NT2/D1 (cell line): ENCODE measurements at regions not wholly inside any gene's neighbourhood (a gene's known extent, or its start where the extent isn't known, plus 50 kb on each side); places are given as distances from the start of the nearest gene placed in this dataset.

Experiments used
- DNase-seq: peaks from one replicate; pipeline ENCODE4 v3.0.0-alpha.2; 2011; ENCODE audit warnings: low read depth, low spot score
- H3K27me3 ChIP-seq: 2 replicates; pipeline ENCODE4 v1.6.0; 2011; ENCODE audit warnings: mild to moderate bottlenecking; ENCODE audit not compliant: insufficient read length, insufficient read depth
- H3K36me3 ChIP-seq: 2 replicates; pipeline ENCODE4 v1.6.1; 2011; ENCODE audit warnings: mild to moderate bottlenecking, low read length, mixed read lengths; ENCODE audit not compliant: insufficient read depth, insufficient read length
- H3K4me1 ChIP-seq: 2 replicates; pipeline ENCODE4 v1.5.1; 2011; ENCODE audit not compliant: insufficient read depth, insufficient read length
- H3K4me3 ChIP-seq: 2 replicates; pipeline ENCODE4 v1.5.1; 2011; ENCODE audit warnings: low read depth; ENCODE audit not compliant: insufficient read length
- H3K9ac ChIP-seq: 2 replicates; pipeline ENCODE4 v1.6.0; 2011; ENCODE audit warnings: low read depth; ENCODE audit not compliant: insufficient read length
- H3K9me3 ChIP-seq: 2 replicates; pipeline ENCODE4 v1.5.1; 2011; ENCODE audit warnings: mild to moderate bottlenecking, low read length; ENCODE audit not compliant: insufficient read depth
- SUZ12 ChIP-seq: IDR thresholded peaks from 2 replicates; pipeline ENCODE4 v1.6.1; 2011; ENCODE audit not compliant: insufficient read length, insufficient read depth; ENCODE audit errors: extremely low read depth
- YY1 ChIP-seq: IDR thresholded peaks from 2 replicates; pipeline ENCODE4 v1.6.1; 2011; ENCODE audit not compliant: insufficient read length, insufficient read depth
- ZNF274 ChIP-seq: IDR thresholded peaks from 2 replicates; pipeline ENCODE4 v1.6.1; 2011; ENCODE audit warnings: mild to moderate bottlenecking, low read depth, low read length

DNA sequence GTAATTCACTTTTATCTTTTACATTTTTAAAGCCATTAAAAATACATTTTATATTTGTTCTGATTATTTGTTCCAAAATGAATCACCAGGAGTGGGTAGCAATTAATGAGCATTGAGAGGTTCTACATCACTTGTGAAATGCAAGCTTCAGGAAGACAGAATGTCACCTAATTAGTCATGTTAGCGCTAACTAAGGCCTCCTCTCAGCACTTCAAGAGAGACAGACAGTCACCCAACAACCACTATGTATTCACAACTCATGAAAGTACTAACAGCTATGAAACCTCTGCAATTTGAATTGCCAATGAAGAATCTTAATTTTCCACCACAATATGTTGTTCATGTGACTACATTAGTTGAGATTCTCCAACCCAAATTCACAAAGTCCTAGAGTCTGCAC is 611.0 kb downstream of the KCNJ3 start:
- no peaks in the 10 kb centered on the region for H3K9me3 ChIP-seq
- no peak for DNase-seq

GRCh38 chr2:155308367-155309009 is 610.0 kb downstream of the KCNJ3 start:
- no peaks in the 10 kb centered on the region for H3K27me3 ChIP-seq
- no peak for DNase-seq
- no peaks in the 10 kb centered on the region for H3K9me3 ChIP-seq
- H3K36me3 ChIP-seq, result no peaks in the 10 kb centered on the region
- no peaks in the 10 kb centered on the region for H3K4me1 ChIP-seq
- no peak overlapping the region for H3K9ac ChIP-seq
- TF ChIP-seq YY1, result no peak
- no peak for TF ChIP-seq SUZ12
- TF ChIP-seq ZNF274, result no peak
- H3K4me3 ChIP-seq, result no peak overlapping the region

More for the DNA sequence above, 611.0 kb downstream of the KCNJ3 start:
- no peaks in the 10 kb centered on the region for H3K27me3 ChIP-seq
- H3K4me1 ChIP-seq, result no peaks in the 10 kb centered on the region
- no peaks in the 10 kb centered on the region for H3K36me3 ChIP-seq
- no peak overlapping the region for H3K9ac ChIP-seq
- no peak overlapping the region for H3K4me3 ChIP-seq
- TF ChIP-seq ZNF274, result no peak
- TF ChIP-seq YY1, result no peak
- TF ChIP-seq SUZ12, result no peak

DNA sequence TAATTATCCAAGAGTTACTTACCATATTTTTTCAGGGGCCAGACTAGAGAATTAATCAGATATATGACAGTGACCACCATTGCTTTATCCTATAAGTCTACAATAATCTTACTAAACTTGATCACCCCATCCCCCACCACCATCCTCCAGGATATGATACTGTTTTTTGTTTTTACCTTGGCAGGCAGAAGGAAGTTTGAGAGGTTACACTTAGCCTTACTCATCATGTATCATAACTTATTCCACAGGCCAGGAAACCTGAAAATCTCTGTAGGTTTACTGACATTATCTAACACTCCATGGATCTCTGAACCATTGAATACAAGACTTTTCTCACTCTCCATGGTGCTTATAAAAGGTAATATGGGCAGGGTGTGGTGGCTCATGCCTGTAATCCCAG is 602.7 kb downstream of the KCNJ3 start:
- no peak for DNase-seq
- H3K4me3 ChIP-seq, result no peak overlapping the region
- TF ChIP-seq YY1 (no peak), SUZ12 (no peak), ZNF274 (no peak)
- no peaks in the 10 kb centered on the region for H3K4me1 ChIP-seq
- H3K27me3 ChIP-seq, result no peaks in the 10 kb centered on the region
- no peak overlapping the region for H3K9ac ChIP-seq
- H3K36me3 ChIP-seq, result no peaks in the 10 kb centered on the region
- no peaks in the 10 kb centered on the region for H3K9me3 ChIP-seq

- Histone ChIP-seq H3K27me3 (no peaks in the 10 kb centered on the region), H3K9ac (no peak overlapping the region), H3K4me1 (no peaks in the 10 kb centered on the region), H3K4me3 (no peak overlapping the region), H3K9me3 (no peaks in the 10 kb centered on the region), H3K36me3 (no peaks in the 10 kb centered on the region)
- TF ChIP-seq ZNF274 (no peak), SUZ12 (no peak), YY1 (no peak)
- no peak for DNase-seq
Observed at GRCh38 chr2:155298001-155298400, 599.5 kb downstream of the KCNJ3 start.

DNA sequence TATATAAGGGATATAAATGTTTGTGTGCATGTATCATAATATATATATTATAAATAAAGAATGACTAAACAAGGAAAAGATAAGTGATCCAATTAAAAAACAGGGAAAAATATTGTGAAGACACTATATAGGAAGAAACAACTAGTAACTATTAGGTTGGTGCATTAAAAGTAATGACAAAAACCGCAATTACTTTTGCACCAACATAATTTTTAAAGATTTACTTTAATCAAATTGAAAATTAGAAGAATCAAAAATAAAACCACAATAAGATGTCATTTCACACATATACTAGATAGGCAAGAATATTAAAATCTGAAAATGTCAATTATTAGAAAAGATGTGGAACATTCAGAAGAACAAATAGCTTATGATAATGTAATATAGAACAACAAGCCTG is 595.9 kb downstream of the KCNJ3 start:
- H3K4me3 ChIP-seq, result no peak overlapping the region
- DNase-seq, result no peak
- no peaks in the 10 kb centered on the region for H3K4me1 ChIP-seq
- H3K36me3 ChIP-seq, result no peaks in the 10 kb centered on the region
- H3K9ac ChIP-seq, result no peak overlapping the region
- H3K9me3 ChIP-seq, result no peaks in the 10 kb centered on the region
- TF ChIP-seq ZNF274 (no peak), SUZ12 (no peak), YY1 (no peak)
- H3K27me3 ChIP-seq, result no peaks in the 10 kb centered on the region

DNA sequence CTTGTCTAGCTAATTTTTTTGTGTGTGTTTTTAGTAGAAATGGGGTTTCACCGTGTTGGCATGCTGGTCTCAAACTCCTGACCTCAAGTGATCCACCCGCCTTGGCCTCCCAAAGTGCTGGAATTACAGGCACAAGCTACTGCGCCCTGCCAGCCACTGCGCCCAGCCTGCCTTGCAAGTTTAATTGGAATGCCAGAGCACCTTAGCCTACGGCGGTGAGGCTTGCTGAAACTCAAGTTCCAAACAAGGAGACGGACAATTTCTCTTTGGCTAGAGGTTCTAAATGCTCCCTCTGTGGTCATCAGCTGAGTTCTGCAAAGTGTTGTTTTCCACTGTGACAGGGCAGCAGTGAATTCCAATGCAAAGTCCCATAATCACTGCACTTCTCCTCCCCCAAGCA is 583.4 kb downstream of the KCNJ3 start:
- Histone ChIP-seq H3K9ac (no peak overlapping the region), H3K36me3 (no peaks in the 10 kb centered on the region), H3K4me1 (no peaks in the 10 kb centered on the region), H3K4me3 (no peak overlapping the region), H3K9me3 (no peaks in the 10 kb centered on the region), H3K27me3 (no peaks in the 10 kb centered on the region)
- no peak for DNase-seq
- TF ChIP-seq SUZ12 (no peak), YY1 (no peak), ZNF274 (no peak)

- no peak for DNase-seq
- no peak overlapping the region for H3K4me3 ChIP-seq
- H3K4me1 ChIP-seq, result no peaks in the 10 kb centered on the region
- H3K9me3 ChIP-seq, result no peaks in the 10 kb centered on the region
- H3K36me3 ChIP-seq, result no peaks in the 10 kb centered on the region
- H3K9ac ChIP-seq, result no peak overlapping the region
- no peak for TF ChIP-seq YY1
- no peak for TF ChIP-seq ZNF274
- no peak for TF ChIP-seq SUZ12
- H3K27me3 ChIP-seq, result no peaks in the 10 kb centered on the region
Observed at GRCh38 chr2:155273323-155273722, 574.8 kb downstream of the KCNJ3 start.

DNA sequence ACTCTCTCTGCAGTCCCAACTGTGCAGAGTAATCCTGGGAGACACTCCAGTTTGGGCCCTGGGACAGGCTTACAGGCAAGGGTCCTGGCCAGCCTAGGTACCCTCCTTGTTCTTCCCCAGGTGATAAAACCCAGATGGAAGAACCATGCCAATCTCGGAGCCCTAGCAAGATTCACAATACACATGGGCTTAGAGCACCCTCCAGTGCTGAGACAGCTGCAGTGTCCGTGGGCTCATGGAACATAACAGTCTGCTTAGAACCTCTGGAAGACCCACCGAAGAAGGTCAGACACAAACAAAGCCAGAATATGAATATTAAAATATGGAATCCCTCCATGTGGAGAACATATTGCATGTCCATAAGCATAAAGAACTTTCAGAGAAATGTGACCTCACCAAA is 568.1 kb downstream of the KCNJ3 start:
- TF ChIP-seq SUZ12, result no peak
- Histone ChIP-seq H3K36me3 (no peaks in the 10 kb centered on the region), H3K9me3 (no peaks in the 10 kb centered on the region), H3K4me3 (no peak overlapping the region), H3K4me1 (no peaks in the 10 kb centered on the region), H3K9ac (no peak overlapping the region), H3K27me3 (no peaks in the 10 kb centered on the region)
- DNase-seq, result peak; percentile 16
